GM12864 (cell line): ENCODE measurements at regions not wholly inside any gene's neighbourhood (a gene's known extent, or its start where the extent isn't known, plus 50 kb on each side); places are given as distances from the start of the nearest gene placed in this dataset.

Source experiments
- DNase-seq: peaks from one replicate; pipeline ENCODE4 v3.0.0-alpha.2; 2011; ENCODE audit warnings: low read depth
- H3K4me3 ChIP-seq: 2 replicates; pipeline ENCODE4 v1.5.1; 2011; ENCODE audit warnings: mild to moderate bottlenecking, low read depth, low read length, control low read depth
- TF ChIP-seq, protein P1 (sequence below): IDR thresholded peaks from 2 replicates; pipeline ENCODE4 v1.5.1; 2011; ENCODE audit warnings: low read depth, mild to moderate bottlenecking, moderate library complexity, low read length, control low read depth, inconsistent platforms; ENCODE audit errors: missing control alignments

DNA sequence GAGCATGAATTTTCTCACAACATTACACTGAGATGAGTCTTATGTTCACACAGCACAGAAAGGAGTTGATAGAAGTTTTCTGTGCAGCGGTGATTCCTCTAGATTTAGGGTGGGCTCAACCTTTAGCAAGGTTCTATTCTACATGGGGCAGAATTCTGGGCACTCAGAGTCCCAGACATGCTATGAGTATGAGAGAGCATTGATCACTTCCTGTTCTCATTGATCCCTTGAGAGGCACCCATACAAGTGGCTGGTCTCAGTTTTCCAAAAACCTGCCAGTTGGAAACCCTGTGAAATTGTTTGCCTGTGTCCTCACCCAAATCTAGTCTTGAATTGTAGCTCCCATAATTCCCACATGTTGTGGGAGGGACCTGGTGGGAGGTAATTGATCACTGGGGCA is 112.5 kb upstream of the NR2F2 start:
- H3K4me3 ChIP-seq, result no peak overlapping the region
- DNase-seq, result no peak
- TF ChIP-seq, protein P1, sequence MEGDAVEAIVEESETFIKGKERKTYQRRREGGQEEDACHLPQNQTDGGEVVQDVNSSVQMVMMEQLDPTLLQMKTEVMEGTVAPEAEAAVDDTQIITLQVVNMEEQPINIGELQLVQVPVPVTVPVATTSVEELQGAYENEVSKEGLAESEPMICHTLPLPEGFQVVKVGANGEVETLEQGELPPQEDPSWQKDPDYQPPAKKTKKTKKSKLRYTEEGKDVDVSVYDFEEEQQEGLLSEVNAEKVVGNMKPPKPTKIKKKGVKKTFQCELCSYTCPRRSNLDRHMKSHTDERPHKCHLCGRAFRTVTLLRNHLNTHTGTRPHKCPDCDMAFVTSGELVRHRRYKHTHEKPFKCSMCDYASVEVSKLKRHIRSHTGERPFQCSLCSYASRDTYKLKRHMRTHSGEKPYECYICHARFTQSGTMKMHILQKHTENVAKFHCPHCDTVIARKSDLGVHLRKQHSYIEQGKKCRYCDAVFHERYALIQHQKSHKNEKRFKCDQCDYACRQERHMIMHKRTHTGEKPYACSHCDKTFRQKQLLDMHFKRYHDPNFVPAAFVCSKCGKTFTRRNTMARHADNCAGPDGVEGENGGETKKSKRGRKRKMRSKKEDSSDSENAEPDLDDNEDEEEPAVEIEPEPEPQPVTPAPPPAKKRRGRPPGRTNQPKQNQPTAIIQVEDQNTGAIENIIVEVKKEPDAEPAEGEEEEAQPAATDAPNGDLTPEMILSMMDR, result no peak

DNA sequence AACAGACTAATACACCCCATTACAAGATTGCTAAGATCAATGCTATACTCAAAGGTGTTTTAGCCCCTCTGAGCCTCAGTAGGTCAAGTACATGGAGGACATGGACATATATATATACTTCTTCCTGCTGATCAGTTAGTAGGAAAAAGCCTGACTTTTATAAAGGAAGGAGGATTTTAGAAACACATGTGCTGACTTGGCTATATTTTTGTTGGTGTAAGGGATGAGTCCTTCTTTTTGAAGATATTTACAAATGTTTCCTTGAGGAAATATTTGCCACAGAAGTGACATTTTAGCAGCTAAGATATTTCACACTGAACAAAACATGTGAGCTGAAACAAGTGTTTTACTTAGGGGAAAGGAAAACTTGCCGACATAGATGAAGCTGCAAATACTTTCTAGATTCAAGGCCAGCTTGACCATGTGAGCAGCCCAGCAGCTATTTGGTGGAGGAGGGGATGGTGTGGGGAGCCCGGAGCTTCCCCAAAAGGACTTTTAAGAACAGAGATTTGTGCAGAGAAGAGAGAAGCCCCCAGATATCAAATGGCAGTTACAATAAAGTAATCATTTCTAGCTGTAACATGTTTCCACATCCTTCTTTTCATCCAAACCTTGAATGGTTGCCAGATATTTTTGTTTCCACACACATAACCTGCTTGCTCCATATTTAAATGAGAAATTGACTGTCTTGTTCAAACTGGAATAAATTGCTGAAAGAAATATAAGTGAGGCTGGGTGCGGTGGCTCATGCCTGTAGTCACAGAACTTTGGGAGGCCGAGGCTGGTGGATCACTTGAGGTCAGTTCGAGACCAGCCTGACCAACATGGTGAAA is 111.7 kb upstream of the NR2F2 start:
- no peak overlapping the region for H3K4me3 ChIP-seq
- no peak for DNase-seq
- TF ChIP-seq, protein P1, result no peak

DNA sequence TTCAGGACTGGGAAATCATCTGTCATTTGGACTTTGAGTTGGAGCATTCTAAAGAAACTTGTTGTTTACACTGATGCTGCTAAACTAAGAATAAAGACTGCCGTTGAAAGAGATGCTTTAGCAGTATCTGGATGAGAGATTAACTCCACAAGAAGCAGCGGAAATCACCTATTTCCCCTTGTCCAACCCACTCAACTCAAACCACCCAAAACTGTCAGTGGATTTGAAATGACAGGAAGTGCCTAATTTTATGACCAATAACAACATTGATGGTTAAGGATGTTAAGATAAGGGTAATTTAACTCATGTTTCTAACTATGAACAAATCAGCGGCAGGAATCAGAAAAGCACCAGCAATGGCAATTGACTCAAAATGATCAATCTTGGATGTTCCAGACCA is 110.8 kb upstream of the NR2F2 start:
- no peak overlapping the region for H3K4me3 ChIP-seq
- TF ChIP-seq, protein P1, result no peak
- DNase-seq, result no peak

DNA sequence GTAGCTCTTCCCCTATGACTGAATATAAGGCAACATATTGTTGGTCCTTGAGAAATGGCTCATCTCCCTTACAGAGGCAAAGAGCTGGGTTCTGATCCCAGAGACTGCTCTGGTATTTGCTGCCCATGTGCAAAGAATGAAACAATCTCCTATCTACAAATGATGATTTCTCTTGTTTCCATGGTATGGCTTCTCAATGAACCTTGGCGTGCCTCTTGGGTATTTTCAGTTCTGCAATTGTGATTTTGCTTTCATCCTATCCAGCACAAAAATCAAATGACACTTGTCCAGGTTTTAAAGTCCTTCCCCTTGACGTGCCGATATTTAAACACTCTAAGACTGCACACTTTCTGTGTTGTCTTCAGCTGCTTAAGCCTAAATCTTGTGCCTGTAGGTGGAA is 109.8 kb upstream of the NR2F2 start:
- TF ChIP-seq, protein P1, result no peak
- no peak for DNase-seq
- H3K4me3 ChIP-seq, result no peak overlapping the region

DNA sequence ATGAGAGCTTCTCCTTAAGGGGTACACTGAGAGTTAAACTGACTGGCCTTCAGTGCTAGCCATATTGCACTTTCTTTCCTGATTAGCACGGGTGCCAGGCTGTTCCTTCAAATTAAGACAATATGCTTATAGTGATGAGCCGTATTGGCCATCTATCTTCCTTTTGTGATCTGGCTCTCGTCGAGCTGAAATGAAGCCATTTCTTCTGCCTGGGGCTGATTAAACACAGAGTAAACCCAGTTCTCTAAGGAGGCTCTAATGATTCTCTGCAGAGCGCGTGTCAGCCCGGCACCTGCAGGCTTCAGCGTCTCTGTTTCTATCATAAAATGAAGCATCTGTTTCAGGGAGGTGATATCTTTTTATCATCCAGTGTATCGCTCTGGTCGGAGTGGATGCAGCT is 107.5 kb upstream of the NR2F2 start:
- DNase-seq, result no peak
- no peak overlapping the region for H3K4me3 ChIP-seq
- TF ChIP-seq, protein P1, result no peak

DNA sequence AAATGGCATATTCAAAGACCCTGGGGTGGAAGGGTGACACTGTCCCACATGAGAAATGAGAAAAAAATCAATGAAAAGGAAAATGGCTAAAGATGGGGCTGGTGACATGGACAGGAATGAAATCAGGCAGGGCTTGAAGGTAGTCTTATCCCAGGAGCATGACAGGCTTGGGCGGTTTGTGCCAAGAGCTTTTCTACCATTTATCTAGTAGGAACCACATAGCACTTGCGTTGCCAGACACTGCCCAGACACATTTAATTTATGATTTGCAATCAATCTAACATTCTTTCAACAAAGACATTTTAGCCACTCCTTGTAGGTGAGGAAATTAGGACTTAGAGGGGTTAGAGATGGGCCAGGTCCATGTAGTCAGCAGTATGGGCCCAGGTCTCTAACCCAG is 106.6 kb upstream of the NR2F2 start:
- TF ChIP-seq, protein P1, result no peak
- no peak overlapping the region for H3K4me3 ChIP-seq
- DNase-seq, result no peak
